ENCODE measurements at regions not wholly inside any gene's neighbourhood (a gene's known extent, or its start where the extent isn't known, plus 50 kb on each side); places are given as distances from the start of the nearest gene placed in this dataset.

- no peaks in the 10 kb centered on the region for H3K9me3 ChIP-seq (ENCODE audit: control insufficient read depth, low read depth, low read length)
- H3K79me1 ChIP-seq (ENCODE audit: insufficient read depth, low read depth, low read length, poor library complexity, severe bottlenecking): no peaks in the 10 kb centered on the region
- no peaks in the 10 kb centered on the region for H3K23me2 ChIP-seq (ENCODE audit: insufficient read length, low read depth, low read length, poor library complexity, severe bottlenecking)
- H4K91ac ChIP-seq (ENCODE audit: insufficient read length, low read depth, low read length): no peak overlapping the region
- Mint-ChIP-seq H3K4me3 (no peak overlapping the region), H3K27me3 (ENCODE audit: low read depth) (no peaks in the 10 kb centered on the region), H3K36me3 (ENCODE audit: insufficient read depth in 1 of 3, low read depth in 3 of 3) (peaks cover 2 to 12% (median 7%) of the 10 kb centered on the region in 3 experiments; a peak in 6 of 7 replicates), H3K27ac (no peak overlapping the region), H3K4me1 (peaks cover 0 to 6% of the 10 kb centered on the region in 2 experiments; a peak in 2 of 4 replicates), H3K9me3 (0 out of 5 replicates have a peak, but pooled peaks cover 0 to 2% of the 10 kb centered on the region in 2 experiments)
- H2BK12ac ChIP-seq (ENCODE audit: insufficient read length, low read depth, low read length): no peak overlapping the region
- H3K4me2 ChIP-seq (ENCODE audit: insufficient read depth, insufficient read length, low read length): no peak overlapping the region
- no peak overlapping the region for H2BK5ac ChIP-seq (ENCODE audit: insufficient read length, low read length)
- no peak overlapping the region for H3K9ac ChIP-seq (ENCODE audit: extremely low read depth, insufficient read length, low read length)
- no peak overlapping the region for H2BK20ac ChIP-seq (ENCODE audit: low read depth, low read length, poor library complexity, severe bottlenecking)
- no peaks in the 10 kb centered on the region for H4K20me1 ChIP-seq (ENCODE audit: control insufficient read depth, insufficient read depth, insufficient read length)
- no peak overlapping the region for H3K18ac ChIP-seq (ENCODE audit: insufficient read length, low read depth, low read length)
- no peak overlapping the region for H4K5ac ChIP-seq (ENCODE audit: insufficient read length, low read depth, low read length)
- H3K23ac ChIP-seq (ENCODE audit: insufficient read length, low read depth, low read length): no peak overlapping the region
- no peak for TF ChIP-seq CTCF (conservative IDR thresholded peaks at IDR 0.05)
- H2BK15ac ChIP-seq (ENCODE audit: low read depth, low read length): no peak overlapping the region
- H4K8ac ChIP-seq (replicated peaks; ENCODE audit: insufficient read length, low read depth, low read length): no peak overlapping the region
- H2AFZ ChIP-seq (ENCODE audit: low read length): no peak overlapping the region
- DNase-seq: no peak
- no peak overlapping the region for H3K56ac ChIP-seq (ENCODE audit: insufficient read length, low read depth, low read length)
- H3T11ph ChIP-seq (ENCODE audit: low read length): no peak overlapping the region
- H2AK5ac ChIP-seq (ENCODE audit: insufficient read length, low read length): no peak overlapping the region
- H3K4me1 ChIP-seq (ENCODE audit: insufficient read depth, low read length): no peaks in the 10 kb centered on the region
- no peak overlapping the region for H3K27ac ChIP-seq (ENCODE audit: insufficient read length, low read depth, low read length)
- H3K14ac ChIP-seq (ENCODE audit: insufficient read depth, low read length): no peak overlapping the region
- no peak overlapping the region for H2BK120ac ChIP-seq (ENCODE audit: low read depth, low read length, poor library complexity, severe bottlenecking)
- no peaks in the 10 kb centered on the region for H3K27me3 ChIP-seq (ENCODE audit: insufficient read depth, low read length)
- H3K79me2 ChIP-seq (ENCODE audit: insufficient read depth, low read length): no peaks in the 10 kb centered on the region
- H3K4ac ChIP-seq (ENCODE audit: low read depth, low read length): no peak overlapping the region
Observed at GRCh38 chr10:53534428-53534827, 761.8 kb upstream of the MBL2 start.
